Hematopoietic multipotent progenitor cell treated with erythropoietin and hydrocortisone succinate and interleukin-3 and kit ligand, for 17 days (in vitro differentiated cells): ENCODE measurements at regions not wholly inside any gene's neighbourhood (a gene's known extent, or its start where the extent isn't known, plus 50 kb on each side); places are given as distances from the start of the nearest gene placed in this dataset.
"Not testable (repeated sequence)": the region's sequence is repeated elsewhere in the genome, so short reads cannot be mapped to it uniquely, and the experiment has no call there.

Source experiments
- DNase-seq: peaks from one replicate; pipeline ENCODE4 v3.0.0-alpha.2; 2015; ENCODE audit warnings: low spot score

- DNase-seq, result no peak
Observed at GRCh38 chr3:177249203-177249602, 51.9 kb upstream of the TBL1XR1 start.

GRCh38 chr3:177250151-177250550 is 52.9 kb upstream of the TBL1XR1 start:
- no peak for DNase-seq

GRCh38 chr3:177251755-177252154 is 54.5 kb upstream of the TBL1XR1 start:
- DNase-seq, result no peak

GRCh38 chr3:177257006-177257405 is 59.7 kb upstream of the TBL1XR1 start:
- no peak for DNase-seq

GRCh38 chr3:177257625-177258024 is 60.3 kb upstream of the TBL1XR1 start:
- no peak for DNase-seq

- no peak for DNase-seq
Observed at GRCh38 chr3:177262396-177262795, 65.1 kb upstream of the TBL1XR1 start.

- no peak for DNase-seq
Observed at GRCh38 chr3:177263615-177264368, 66.5 kb upstream of the TBL1XR1 start.

GRCh38 chr3:177271811-177272501 is 74.7 kb upstream of the TBL1XR1 start:
- not testable (repeated sequence) for DNase-seq

GRCh38 chr3:177278016-177278415 is 80.7 kb upstream of the TBL1XR1 start:
- no peak for DNase-seq

- no peak for DNase-seq
Observed at GRCh38 chr3:177279118-177279815, 82.0 kb upstream of the TBL1XR1 start.

GRCh38 chr3:177281292-177282118 is 84.2 kb upstream of the TBL1XR1 start:
- no peak for DNase-seq

GRCh38 chr3:177282119-177282655 is 84.9 kb upstream of the TBL1XR1 start:
- DNase-seq, result no peak

- DNase-seq, result no peak
Observed at GRCh38 chr3:177283983-177284382, 86.7 kb upstream of the TBL1XR1 start.

- DNase-seq, result peak; percentile 42
Observed at GRCh38 chr3:177284383-177284881, 87.2 kb upstream of the TBL1XR1 start.

- DNase-seq, result no peak
Observed at GRCh38 chr3:177286034-177286433, 88.8 kb upstream of the TBL1XR1 start.

- no peak for DNase-seq
Observed at GRCh38 chr3:177287231-177287630, 89.9 kb upstream of the TBL1XR1 start.

GRCh38 chr3:177290633-177291032 is 93.4 kb upstream of the TBL1XR1 start:
- no peak for DNase-seq

- DNase-seq, result no peak
Observed at GRCh38 chr3:177294221-177294620, 96.9 kb upstream of the TBL1XR1 start.

- DNase-seq, result no peak
Observed at GRCh38 chr3:177295116-177295515, 97.8 kb upstream of the TBL1XR1 start.

GRCh38 chr3:177299250-177299649 is 102.0 kb upstream of the TBL1XR1 start:
- DNase-seq, result no peak

- DNase-seq, result no peak
Observed at GRCh38 chr3:177300039-177300833, 103.0 kb upstream of the TBL1XR1 start.
